ENCODE measurements at regions not wholly inside any gene's neighbourhood (a gene's known extent, or its start where the extent isn't known, plus 50 kb on each side); places are given as distances from the start of the nearest gene placed in this dataset.
"Not testable (repeated sequence)": the region's sequence is repeated elsewhere in the genome, so short reads cannot be mapped to it uniquely, and the experiment has no call there.

DNA sequence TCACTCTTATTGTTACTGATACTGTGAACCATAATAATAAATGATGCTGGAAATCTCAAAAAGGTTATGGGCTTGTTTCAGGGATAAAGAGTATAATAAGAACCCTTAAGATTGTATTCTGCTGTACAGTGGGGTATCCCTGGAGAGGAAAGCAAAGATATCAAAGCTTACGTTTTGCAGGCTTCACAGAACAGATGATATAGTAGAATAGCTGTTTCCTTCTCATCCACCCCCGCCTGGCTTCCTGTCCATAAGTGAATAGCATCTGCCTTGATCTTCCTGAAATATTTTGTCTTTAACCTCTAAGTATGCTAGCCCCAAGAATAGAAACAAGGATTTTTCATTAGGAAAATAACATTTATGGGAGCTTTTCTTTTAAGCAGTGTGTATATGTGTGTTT lies 345.3 kb downstream of the SRGAP2C start:
- TF ChIP-seq, protein P1, sequence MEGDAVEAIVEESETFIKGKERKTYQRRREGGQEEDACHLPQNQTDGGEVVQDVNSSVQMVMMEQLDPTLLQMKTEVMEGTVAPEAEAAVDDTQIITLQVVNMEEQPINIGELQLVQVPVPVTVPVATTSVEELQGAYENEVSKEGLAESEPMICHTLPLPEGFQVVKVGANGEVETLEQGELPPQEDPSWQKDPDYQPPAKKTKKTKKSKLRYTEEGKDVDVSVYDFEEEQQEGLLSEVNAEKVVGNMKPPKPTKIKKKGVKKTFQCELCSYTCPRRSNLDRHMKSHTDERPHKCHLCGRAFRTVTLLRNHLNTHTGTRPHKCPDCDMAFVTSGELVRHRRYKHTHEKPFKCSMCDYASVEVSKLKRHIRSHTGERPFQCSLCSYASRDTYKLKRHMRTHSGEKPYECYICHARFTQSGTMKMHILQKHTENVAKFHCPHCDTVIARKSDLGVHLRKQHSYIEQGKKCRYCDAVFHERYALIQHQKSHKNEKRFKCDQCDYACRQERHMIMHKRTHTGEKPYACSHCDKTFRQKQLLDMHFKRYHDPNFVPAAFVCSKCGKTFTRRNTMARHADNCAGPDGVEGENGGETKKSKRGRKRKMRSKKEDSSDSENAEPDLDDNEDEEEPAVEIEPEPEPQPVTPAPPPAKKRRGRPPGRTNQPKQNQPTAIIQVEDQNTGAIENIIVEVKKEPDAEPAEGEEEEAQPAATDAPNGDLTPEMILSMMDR (IDR thresholded peaks at IDR 0.05) = not testable (repeated sequence)
- not testable (repeated sequence) for TF ChIP-seq POLR2A (IDR thresholded peaks at IDR 0.05)
